MM.1S (cell line): ENCODE measurements at regions not wholly inside any gene's neighbourhood (a gene's known extent, or its start where the extent isn't known, plus 50 kb on each side); places are given as distances from the start of the nearest gene placed in this dataset.

ENCODE experiments used
- CTCF ChIP-seq: fragments of 300-600 bp; sonication (generic); IDR thresholded peaks from 2 replicates; pipeline ENCODE4 v1.5.1; 2016; ENCODE audit warnings: antibody characterized with exemption, low read length, mixed read lengths
- EZH2phosphoT487 ChIP-seq: fragments of 300-600 bp; sonication (generic); IDR thresholded peaks from 2 replicates; pipeline ENCODE4 v1.6.1; 2018; ENCODE audit warnings: antibody characterized with exemption, low read length

GRCh38 chr2:134161170-134161547, 92.7 kb upstream of the MGAT5 start:
- TF ChIP-seq EZH2phosphoT487, result no peak
- no peak for TF ChIP-seq CTCF
